Kidney (tissue), 13 donors: ENCODE measurements at regions not wholly inside any gene's neighbourhood (a gene's known extent, or its start where the extent isn't known, plus 50 kb on each side); places are given as distances from the start of the nearest gene placed in this dataset.

ENCODE experiments used
- DNase-seq, 5 donors: peaks; one replicate each; pipeline ENCODE4 v3.0.0-alpha.2; 2013 to 2020
- FAIRE-seq: peaks from 2 replicates; lab custom pipeline; 2012; peaks lifted over from hg19 to GRCh38; lab: Jason Lieb, UNC
- H3K27ac ChIP-seq, 2 donors: one replicate each; pipeline ENCODE4 v1.7.0; 2013; ENCODE audit warnings: low read depth in 2 of 2, low read length in 2 of 2, inconsistent platforms in 1 of 2
- H3K27me3 ChIP-seq: one replicate; pipeline ENCODE4 v1.7.1; 2013; ENCODE audit warnings: low read length, inconsistent platforms; ENCODE audit not compliant: control insufficient read depth, insufficient read depth
- H3K36me3 ChIP-seq, 3 donors: one replicate each; pipeline versions ENCODE4 v1.7.0 to v1.7.1; 2013; ENCODE audit warnings: low read length in 3 of 3, control low read depth in 1 of 3, inconsistent platforms in 1 of 3; ENCODE audit not compliant: insufficient read depth in 3 of 3, control insufficient read depth in 2 of 3
- H3K4me1 ChIP-seq, 3 donors: one replicate each; pipeline versions ENCODE4 v1.7.0 to v1.7.1; 2013; ENCODE audit warnings: low read length in 3 of 3, inconsistent platforms in 1 of 3, low read depth in 1 of 3; ENCODE audit not compliant: control insufficient read depth in 2 of 3, insufficient read depth in 2 of 3
- H3K4me3 ChIP-seq, 3 donors: one replicate each; pipeline versions ENCODE4 v1.7.0 to v1.8.1; 2013; ENCODE audit warnings: low read length in 3 of 3, control low read depth in 1 of 3, inconsistent platforms in 1 of 3
- H3K9ac ChIP-seq, 3 donors: one replicate each; pipeline versions ENCODE4 v1.7.0 to v1.7.1; 2013; ENCODE audit warnings: low read length in 3 of 3, control low read depth in 1 of 3, inconsistent platforms in 1 of 3
- H3K9me3 ChIP-seq, 3 donors: one replicate each; pipeline versions ENCODE4 v1.7.0 to v1.7.1; 2013; ENCODE audit warnings: low read length in 3 of 3, control low read depth in 1 of 3, inconsistent platforms in 1 of 3; ENCODE audit not compliant: control insufficient read depth in 2 of 3, insufficient read depth in 1 of 3
- CTCF ChIP-seq: IDR thresholded peaks from 3 replicates; pipeline ENCODE4 v1.5.1; 2012; ENCODE audit warnings: mild to moderate bottlenecking, moderate library complexity, borderline replicate concordance; ENCODE audit not compliant: insufficient read depth; ENCODE audit errors: extremely low read depth
- intact Hi-C: fragments of 100-400 bp; cut with DNase I; formaldehyde crosslinking; loops from one replicate; pipeline ENCODE4 v1.11.1; 2022
- donor health status: control.
- donor health status: control.
- donor health status: control.
- donor health status: control.
- donor health status: control.
- donor health status: DM: yes; HTN: yes; CAD: no.
- donor health status: Normal renal cell carcinoma (clear cell type).

- no peak overlapping the region for H3K9ac ChIP-seq
- H3K4me3 ChIP-seq: no peak overlapping the region
- H3K27ac ChIP-seq: no peak overlapping the region
- intact Hi-C loops: no loop called here
- FAIRE-seq (no peak), DNase-seq (no peak)
- no peak for TF ChIP-seq CTCF
- no peaks in the 10 kb centered on the region for H3K36me3 ChIP-seq
- H3K4me1 ChIP-seq: no peaks in the 10 kb centered on the region
- no peaks in the 10 kb centered on the region for H3K9me3 ChIP-seq
- H3K27me3 ChIP-seq: no peaks in the 10 kb centered on the region
These were observed 507.4 kb upstream of the TBX3 start for GRCh38 chr12:115191342-115191741.

GRCh38 chr12:115190010-115190770 lies 506.2 kb upstream of the TBX3 start:
- intact Hi-C loops: no loop called here
- no peak overlapping the region for H3K9ac ChIP-seq
- H3K27me3 ChIP-seq: no peaks in the 10 kb centered on the region
- TF ChIP-seq CTCF: no peak
- DNase-seq (no peak), FAIRE-seq (no peak)
- H3K4me3 ChIP-seq: no peak overlapping the region
- H3K4me1 ChIP-seq: no peaks in the 10 kb centered on the region
- H3K36me3 ChIP-seq: no peaks in the 10 kb centered on the region
- no peak overlapping the region for H3K27ac ChIP-seq
- peaks cover 0 to 4% (median 0%) of the 10 kb centered on the region in 3 donors for H3K9me3 ChIP-seq

- no peaks in the 10 kb centered on the region for H3K4me1 ChIP-seq
- no peak overlapping the region for H3K27ac ChIP-seq
- H3K9me3 ChIP-seq: peaks cover 0 to 4% (median 0%) of the 10 kb centered on the region in 3 donors
- H3K27me3 ChIP-seq: no peaks in the 10 kb centered on the region
- no peaks in the 10 kb centered on the region for H3K36me3 ChIP-seq
- intact Hi-C loops: no loop called here
- FAIRE-seq: no peak
- TF ChIP-seq CTCF: no peak
- no peak for DNase-seq
- no peak overlapping the region for H3K4me3 ChIP-seq
- H3K9ac ChIP-seq: no peak overlapping the region
These were observed 501.5 kb upstream of the TBX3 start for GRCh38 chr12:115185506-115185905.
